Pancreas (tissue), 10 donors: ENCODE measurements at regions not wholly inside any gene's neighbourhood (a gene's known extent, or its start where the extent isn't known, plus 50 kb on each side); places are given as distances from the start of the nearest gene placed in this dataset.
A peak's percentile ranks its signal among the peaks of the same experiment; 100 is the strongest.
"Not testable (repeated sequence)": the region's sequence is repeated elsewhere in the genome, so short reads cannot be mapped to it uniquely, and the experiment has no call there.

Source experiments
- ATAC-seq, 4 donors: fragments of 200-7000 bp; cut with Tn5 transposase; one replicate each; pipeline versions ENCODE4 v1.8.0 to v1.9.1; 2020; ENCODE audit warnings: mild to moderate bottlenecking in 4 of 4, moderate library complexity in 4 of 4
- DNase-seq, 6 donors: peaks; one replicate each; pipeline ENCODE4 v3.0.0-alpha.2; 2020
- FAIRE-seq: peaks from 2 replicates; lab custom pipeline; 2012; peaks lifted over from hg19 to GRCh38; lab: Jason Lieb, UNC
- H3K27ac ChIP-seq, 4 donors: fragments of 200-600 bp; sonication (generic); 1 replicate in 3 of 4; 2 replicates in 1 of 4; pipeline versions ENCODE4 v1.5.0 to v1.8.0; 2020
- H3K27me3 ChIP-seq, 4 donors: fragments of 200-600 bp; one replicate each; pipeline ENCODE4 v1.8.0; 2021
- H3K36me3 ChIP-seq, 3 donors: fragments of 200-600 bp; sonication (generic) in 1 of 3; one replicate each; pipeline versions ENCODE4 v1.5.0 to v1.8.0; 2020 to 2021
- H3K4me1 ChIP-seq, 3 donors: fragments of 200-600 bp; one replicate each; pipeline ENCODE4 v1.8.0; 2021
- H3K4me3 ChIP-seq, 4 donors: fragments of 200-600 bp; sonication (generic) in 2 of 4; one replicate each; pipeline versions ENCODE4 v1.5.0 to v1.8.0; 2020 to 2021
- H3K9me3 ChIP-seq, 4 donors: fragments of 200-600 bp; one replicate each; pipeline ENCODE4 v1.8.0; 2021
- CTCF ChIP-seq, 4 donors: fragments of 200-600 bp; sonication (generic) in 3 of 4; IDR thresholded peaks; one replicate each; pipeline versions ENCODE4 v1.5.0 to v1.8.0; 2021; ENCODE audit warnings: antibody characterized with exemption in 4 of 4
- WGBS, 2 donors: extraction: QIAGEN DNeasy Blood & Tissue Kit; methylation state at CpG; one replicate each; pipeline ENCODE4 v1.1.7; 2013; 5-methylcytosine and 5-hydroxymethylcytosine counted together
- intact Hi-C, 3 donors: fragments of 100-400 bp; cut with DNase I; formaldehyde crosslinking; loops; one replicate each; pipeline versions ENCODE4 v1.11.1 to v1.14.2; 2022
- donor health status: healthy with polysubstance abuse.
- donor health status: DM: no; HTN: no; CAD: no; lungs with moderate emphysema.
- donor health status: DM: no; HTN: no; CAD: no.
- donor health status: control.
- donor health status: control.
- donor health status: Bipolar disorder and iron deficiency.
- donor health status: DM: yes; HTN: yes; CAD: no.
- donor health status: DM: no; HTN: no; CAD: no.
- donor health status: DM: no; HTN: no; CAD: no.
- donor health status: DM: yes; HTN: yes; CAD: no.

DNA sequence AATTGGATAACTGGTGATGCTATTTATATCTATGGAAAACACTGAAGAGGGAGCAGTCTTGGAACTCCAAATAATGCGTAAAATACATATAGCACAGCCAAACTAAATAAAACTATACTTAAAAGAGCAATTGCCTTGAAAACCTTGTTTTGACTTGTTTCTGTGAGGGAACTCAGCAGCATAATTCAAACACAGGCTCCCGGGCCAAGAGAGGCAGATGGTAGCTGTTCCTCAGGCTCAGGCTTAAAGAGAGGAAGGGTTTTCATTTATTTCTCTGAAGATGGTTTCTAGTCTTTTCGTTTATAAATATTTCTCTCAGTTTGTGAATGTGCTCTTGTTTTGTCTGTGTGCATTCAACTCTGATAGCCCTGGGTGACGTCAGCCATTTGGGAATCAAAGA lies 82.4 kb downstream of the FANCF start:
- no peak for TF ChIP-seq CTCF (IDR thresholded peaks at IDR 0.05)
- H3K27ac ChIP-seq, result no peak overlapping the region
- H3K27me3 ChIP-seq, result no peaks in the 10 kb centered on the region
- H3K4me1 ChIP-seq, result no peaks in the 10 kb centered on the region
- intact Hi-C loops, result no loop called here
- FAIRE-seq (no peak), DNase-seq (no peak), ATAC-seq (no peak)
- no peaks in the 10 kb centered on the region for H3K9me3 ChIP-seq
- no peak overlapping the region for H3K4me3 ChIP-seq
- WGBS, 2 donors, result 54 to 69% methylated on average over 4 of the region's 4 CpGs
- H3K36me3 ChIP-seq, result no peaks in the 10 kb centered on the region

DNA sequence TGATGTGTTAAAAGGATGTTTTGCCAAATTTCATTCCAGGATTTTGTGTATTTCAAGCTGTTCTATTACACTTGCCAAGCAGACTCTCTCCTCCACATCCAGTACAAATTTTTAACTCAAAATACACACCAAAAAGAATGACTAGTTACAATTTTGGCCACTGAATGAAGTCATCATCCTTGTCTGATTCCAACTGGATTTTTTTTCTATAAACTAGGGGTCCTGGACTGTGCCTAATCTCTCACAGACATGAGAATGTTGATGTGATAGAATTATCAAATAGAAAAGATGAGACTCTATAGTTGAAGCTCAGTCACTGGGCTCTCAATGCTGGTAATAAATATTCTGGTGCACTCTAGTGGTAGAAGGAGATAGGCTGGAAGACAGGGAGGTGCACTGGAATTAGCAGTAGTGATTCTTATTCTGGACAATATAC lies 85.8 kb downstream of the FANCF start:
- no peak for FAIRE-seq
- DNase-seq, result no peak
- Histone ChIP-seq H3K9me3 (no peaks in the 10 kb centered on the region), H3K27me3 (no peaks in the 10 kb centered on the region), H3K27ac (no peak overlapping the region), H3K36me3 (no peaks in the 10 kb centered on the region), H3K4me1 (no peaks in the 10 kb centered on the region), H3K4me3 (no peak overlapping the region)
- intact Hi-C loops, result loop anchor here in 1 of 3 donors (10.0 kb wide), 1 partner anchor 195 kb away; no protein-coding TSS in a partner anchor
- ATAC-seq, result peak in 3 of 4 donors; percentile 82 to 87 (median 86)
- TF ChIP-seq CTCF (IDR thresholded peaks at IDR 0.05), result peak; percentile 13 to 47 (median 35)

GRCh38 chr11:22536071-22536470 lies 89.6 kb downstream of the FANCF start:
- no peak overlapping the region for H3K4me3 ChIP-seq
- ATAC-seq, result no peak

GRCh38 chr11:22528612-22529429 lies 96.8 kb downstream of the FANCF start:
- H3K9me3 ChIP-seq, DNase-seq, H3K36me3 ChIP-seq, H3K4me3 ChIP-seq, FAIRE-seq, H3K27me3 ChIP-seq, H3K4me1 ChIP-seq, ATAC-seq, intact Hi-C loops, H3K27ac ChIP-seq: not testable (repeated sequence)
- 45 to 84% methylated on average over 25 to 28 of the region's 28 CpGs for WGBS, 2 donors

More at GRCh38 chr11:22536071-22536470, 89.6 kb downstream of the FANCF start:
- DNase-seq (no peak), FAIRE-seq (no peak)
- no peaks in the 10 kb centered on the region for H3K36me3 ChIP-seq
- H3K4me1 ChIP-seq, result no peaks in the 10 kb centered on the region
- no peak overlapping the region for H3K27ac ChIP-seq
- no peak for TF ChIP-seq CTCF (IDR thresholded peaks at IDR 0.05)
- intact Hi-C loops, result loop anchor here in 1 of 3 donors (10.0 kb wide), 1 partner anchor 191 kb away; no protein-coding TSS in a partner anchor
- WGBS, 2 donors, result 0% methylated on average over 1 of the region's 1 CpG
- H3K9me3 ChIP-seq, result no peaks in the 10 kb centered on the region
- H3K27me3 ChIP-seq, result no peaks in the 10 kb centered on the region

- no peak for TF ChIP-seq CTCF (IDR thresholded peaks at IDR 0.05)
- intact Hi-C loops, result no loop called here
- H3K27ac ChIP-seq, result no peak overlapping the region
- no peaks in the 10 kb centered on the region for H3K27me3 ChIP-seq
- DNase-seq, result no peak
- H3K36me3 ChIP-seq, result no peaks in the 10 kb centered on the region
- ATAC-seq, result no peak
- no peaks in the 10 kb centered on the region for H3K4me1 ChIP-seq
- WGBS, 2 donors, result 52 to 62% methylated on average over 2 of the region's 2 CpGs
- H3K9me3 ChIP-seq, result no peaks in the 10 kb centered on the region
- H3K4me3 ChIP-seq, result no peak overlapping the region
- FAIRE-seq, result no peak
Observed at GRCh38 chr11:22522225-22522624, 103.4 kb downstream of the FANCF start.
